OCI-LY7 (cell line): ENCODE measurements at regions not wholly inside any gene's neighbourhood (a gene's known extent, or its start where the extent isn't known, plus 50 kb on each side); places are given as distances from the start of the nearest gene placed in this dataset.

ENCODE experiments used
- BruUV-seq: library from RNA; stranded (reverse); fragments of 400-500 nt; replicated peaks from 2 replicates; lab custom pipeline; 2021; lab: Mats Ljungman, UMichigan
- CTCF ChIA-PET: fragments of 300-600 bp; sonication (Branson Sonifier 250); formaldehyde crosslinking; loops from one replicate; lab custom pipeline; 2022; ENCODE audit warnings: antibody characterized with exemption; ENCODE audit not compliant: unreplicated experiment; lab: Charles Lee
- POLR2A ChIA-PET: fragments of 300-600 bp; sonication (Branson Sonifier 250); formaldehyde crosslinking; loops from one replicate; lab custom pipeline; 2022; ENCODE audit warnings: antibody characterized with exemption; lab: Charles Lee
- DNase-seq: peaks from one replicate; pipeline ENCODE4 v3.0.0-alpha.2; 2015; ENCODE audit warnings: low spot score
- H2AFZ ChIP-seq: fragments of 200-600 bp; sonication (generic), shearing (Covaris generic); 2 replicates; pipeline ENCODE4 v1.6.1; 2014; ENCODE audit warnings: mild to moderate bottlenecking, antibody characterized with exemption, low read length, moderate library complexity
- H3K27ac ChIP-seq: fragments of 200-600 bp; sonication (generic); 2 replicates; pipeline ENCODE4 v1.5.1; 2014; ENCODE audit warnings: mixed run types, low read depth, mild to moderate bottlenecking, moderate library complexity, low read length, inconsistent platforms; ENCODE audit not compliant: poor library complexity, severe bottlenecking
- H3K36me3 ChIP-seq: fragments of 200-600 bp; sonication (generic); 2 replicates; pipeline ENCODE4 v1.6.1; 2014; ENCODE audit warnings: mild to moderate bottlenecking, antibody characterized with exemption, low read length, moderate library complexity, mixed read lengths; ENCODE audit not compliant: insufficient read depth
- H3K4me1 ChIP-seq: fragments of 200-600 bp; sonication (generic); 2 replicates; pipeline ENCODE4 v1.5.1; 2014; ENCODE audit warnings: mild to moderate bottlenecking, low read length; ENCODE audit not compliant: insufficient read depth, poor library complexity, severe bottlenecking
- H3K4me2 ChIP-seq: fragments of 200-600 bp; sonication (generic); 2 replicates; pipeline ENCODE4 v1.6.1; 2014; ENCODE audit warnings: mild to moderate bottlenecking, low read length
- H3K4me3 ChIP-seq: fragments of 200-600 bp; sonication (generic); 2 replicates; pipeline ENCODE4 v1.5.1; 2014; ENCODE audit warnings: mild to moderate bottlenecking, low read depth, low read length; ENCODE audit not compliant: poor library complexity, severe bottlenecking
- H3K79me2 ChIP-seq: fragments of 200-600 bp; sonication (generic); 2 replicates; pipeline ENCODE4 v1.6.1; 2016; ENCODE audit warnings: low read depth, mild to moderate bottlenecking, low read length, moderate library complexity, mixed read lengths; ENCODE audit not compliant: insufficient read depth
- H3K9me2 ChIP-seq: fragments of 200-600 bp; sonication (generic); 2 replicates; pipeline ENCODE4 v1.6.1; 2016; ENCODE audit warnings: mild to moderate bottlenecking, low read length, mixed read lengths; ENCODE audit not compliant: insufficient read depth
- H3K9me3 ChIP-seq: fragments of 200-600 bp; sonication (generic); 2 replicates; pipeline ENCODE4 v1.6.1; 2014; ENCODE audit warnings: mild to moderate bottlenecking, mixed run types, low read length, mixed read lengths
- H4K20me1 ChIP-seq: fragments of 200-600 bp; sonication (generic); 2 replicates; pipeline ENCODE4 v1.6.1; 2014; ENCODE audit warnings: mild to moderate bottlenecking, antibody characterized with exemption, low read length, moderate library complexity, mixed read lengths; ENCODE audit not compliant: insufficient read depth
- CTCF ChIP-seq: fragments of 200-600 bp; sonication (generic); conservative IDR thresholded peaks from 2 replicates; pipeline ENCODE4 v1.5.1; 2014; ENCODE audit warnings: mild to moderate bottlenecking, antibody characterized with exemption, low read length, moderate library complexity, mixed read lengths
- EZH2phosphoT487 ChIP-seq: fragments of 200-600 bp; sonication (generic); IDR thresholded peaks from 2 replicates; pipeline ENCODE4 v1.6.1; 2018; ENCODE audit warnings: low read depth, borderline replicate concordance, mild to moderate bottlenecking, mixed run types, antibody characterized with exemption, low read length, moderate library complexity, mixed read lengths
- intact Hi-C: fragments of 100-400 bp; cut with micrococcal nuclease; formaldehyde crosslinking; loops from one replicate; pipeline ENCODE4 v1.10.0; 2022; ENCODE audit not compliant: unreplicated experiment

DNA sequence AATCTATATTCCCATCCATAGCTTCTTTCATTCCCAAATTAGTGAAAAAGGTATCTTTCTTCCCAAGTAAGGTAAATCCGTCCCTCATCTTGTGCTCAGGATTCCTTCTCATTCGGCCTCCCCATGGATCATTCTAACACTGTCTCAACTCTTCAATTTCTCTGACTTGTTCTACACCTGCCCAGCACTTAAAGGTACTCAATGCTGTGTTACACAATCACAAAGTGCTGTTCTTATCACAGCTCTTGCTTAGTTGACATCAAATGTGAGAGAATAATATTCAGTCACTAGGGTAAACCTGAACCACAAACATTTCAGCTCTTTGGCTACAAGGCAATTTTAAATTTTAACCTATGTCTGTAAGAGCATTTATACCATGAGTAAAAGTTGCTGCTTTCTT lies 94.8 kb downstream of the DIRAS3 start:
- Histone ChIP-seq H3K4me1 (no peaks in the 10 kb centered on the region), H3K36me3 (no peaks in the 10 kb centered on the region), H3K4me2 (no peak overlapping the region), H3K4me3 (no peak overlapping the region), H3K79me2 (no peaks in the 10 kb centered on the region), H3K27ac (no peak overlapping the region), H3K9me2 (no peaks in the 10 kb centered on the region), H4K20me1 (no peaks in the 10 kb centered on the region), H3K9me3 (no peaks in the 10 kb centered on the region), H2AFZ (no peak overlapping the region)
- intact Hi-C loops, result no loop called here
- TF ChIP-seq EZH2phosphoT487, result no peak
- TF ChIP-seq CTCF, result no peak
- ChIA-PET CTCF (no interaction called here), POLR2A (no interaction called here)
- BruUV-seq, result no TSS peak
- DNase-seq, result no peak

- DNase-seq, result no peak
- ChIA-PET POLR2A (interaction anchor here (0.7 to 0.9 kb wide), 3 partner anchors 11 to 314 kb away, joined by 3 to 4 read pairs (median 4); no protein-coding TSS in a partner anchor), CTCF (no interaction called here)
- H3K4me2 ChIP-seq, result no peak overlapping the region
- H2AFZ ChIP-seq, result no peak overlapping the region
- intact Hi-C loops, result no loop called here
- H3K79me2 ChIP-seq, result no peaks in the 10 kb centered on the region
- H4K20me1 ChIP-seq, result no peaks in the 10 kb centered on the region
- BruUV-seq, result no TSS peak
- H3K4me3 ChIP-seq, result no peak overlapping the region
- TF ChIP-seq EZH2phosphoT487, result no peak
- no peak for TF ChIP-seq CTCF
- H3K9me2 ChIP-seq, result no peaks in the 10 kb centered on the region
- H3K27ac ChIP-seq, result no peak overlapping the region
- no peaks in the 10 kb centered on the region for H3K9me3 ChIP-seq
- H3K36me3 ChIP-seq, result no peaks in the 10 kb centered on the region
- no peaks in the 10 kb centered on the region for H3K4me1 ChIP-seq
Observed at GRCh38 chr1:67953301-67953700, 97.1 kb downstream of the DIRAS3 start.

GRCh38 chr1:67952071-67952470 lies 98.4 kb downstream of the DIRAS3 start:
- Histone ChIP-seq H3K27ac (no peak overlapping the region), H3K36me3 (no peaks in the 10 kb centered on the region), H3K4me3 (no peak overlapping the region), H3K79me2 (no peaks in the 10 kb centered on the region), H3K9me2 (no peaks in the 10 kb centered on the region), H2AFZ (no peak overlapping the region), H4K20me1 (no peaks in the 10 kb centered on the region), H3K4me2 (no peak overlapping the region), H3K4me1 (no peaks in the 10 kb centered on the region), H3K9me3 (no peaks in the 10 kb centered on the region)
- POLR2A ChIA-PET, result interaction anchor here (1.1 kb wide), 1 partner anchor 10 kb away, joined by 5 read pairs; no protein-coding TSS in a partner anchor
- no TSS peak for BruUV-seq
- CTCF ChIA-PET, result no interaction called here
- no peak for DNase-seq
- TF ChIP-seq CTCF, result no peak
- intact Hi-C loops, result no loop called here
